ENCODE measurements at regions not wholly inside any gene's neighbourhood (a gene's known extent, or its start where the extent isn't known, plus 50 kb on each side); places are given as distances from the start of the nearest gene placed in this dataset.

DNA sequence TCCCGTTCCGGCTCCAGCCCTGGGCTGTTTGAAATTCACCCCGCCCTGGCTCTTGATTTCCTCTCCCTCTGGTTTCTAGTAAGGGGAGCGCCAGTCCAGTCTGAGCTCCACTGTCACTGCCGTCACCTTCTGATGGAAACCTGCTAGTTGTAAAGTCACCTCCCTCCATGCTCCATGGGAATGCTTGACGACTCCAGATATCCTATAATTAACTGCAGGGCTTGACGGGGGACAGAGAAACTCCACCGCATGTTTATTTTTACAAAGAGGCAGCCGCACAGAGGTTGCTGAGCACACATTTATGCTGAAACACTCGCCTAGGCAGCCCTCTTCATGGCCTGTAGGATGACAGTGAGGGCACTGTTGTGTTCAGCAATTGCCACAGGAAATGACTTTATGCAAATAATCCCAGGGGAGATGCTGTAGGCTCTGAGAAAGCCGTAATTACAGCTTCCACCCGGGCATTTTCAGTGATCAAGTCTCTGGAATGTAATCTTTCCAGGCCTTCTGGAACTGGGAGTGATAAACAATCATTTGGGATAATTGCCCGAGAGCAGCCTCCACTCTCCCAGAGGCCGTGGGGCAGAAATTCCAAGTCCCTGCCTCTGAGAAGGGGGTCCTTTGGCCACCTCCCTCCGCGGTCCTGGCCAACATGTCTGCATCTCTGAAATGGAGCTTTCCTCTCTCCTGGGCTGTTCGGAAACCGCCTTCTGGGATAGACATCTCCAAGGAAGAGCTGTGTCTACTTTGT lies 300.5 kb downstream of the KLF6 start:
- TF ChIP-seq CTCF (IDR thresholded peaks at IDR 0.05 in 4 of 5, conservative IDR thresholded peaks at IDR 0.05 in 1 of 5) (no peak), POLR2A (IDR thresholded peaks at IDR 0.05) (no peak)

All from gastrocnemius medialis (tissue), 4 donors.